NB4 (cell line): ENCODE measurements at regions not wholly inside any gene's neighbourhood (a gene's known extent, or its start where the extent isn't known, plus 50 kb on each side); places are given as distances from the start of the nearest gene placed in this dataset.

Source experiments
- DNase-seq: peaks from one replicate; pipeline ENCODE4 v3.0.0; 2010; ENCODE audit warnings: low read depth
- H3K4me3 ChIP-seq: one replicate; pipeline ENCODE4 v1.5.1; 2011; ENCODE audit warnings: mild to moderate bottlenecking, low read depth, low read length, moderate library complexity
- CTCF ChIP-seq: IDR thresholded peaks from one replicate; pipeline ENCODE4 v1.5.1; 2012; ENCODE audit warnings: low read depth, low read length
- MYC ChIP-seq: IDR thresholded peaks from 2 replicates; pipeline ENCODE4 v1.6.1; 2011; ENCODE audit warnings: low read depth, low read length
- POLR2A ChIP-seq: IDR thresholded peaks from 2 replicates; pipeline ENCODE4 v1.6.1; 2011; ENCODE audit warnings: mild to moderate bottlenecking; ENCODE audit not compliant: insufficient read length; ENCODE audit errors: extremely low read depth
- TF ChIP-seq, protein P1 (sequence below): IDR thresholded peaks from 2 replicates; pipeline ENCODE4 v1.6.1; 2011; ENCODE audit warnings: low read depth, low read length

- TF ChIP-seq, protein P1, sequence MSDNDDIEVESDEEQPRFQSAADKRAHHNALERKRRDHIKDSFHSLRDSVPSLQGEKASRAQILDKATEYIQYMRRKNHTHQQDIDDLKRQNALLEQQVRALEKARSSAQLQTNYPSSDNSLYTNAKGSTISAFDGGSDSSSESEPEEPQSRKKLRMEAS: no peak
- TF ChIP-seq CTCF (no peak), POLR2A (no peak), MYC (no peak)
- no peak for DNase-seq
- H3K4me3 ChIP-seq: no peak overlapping the region
Observed at GRCh38 chr17:69704935-69705334, 290.4 kb downstream of the MAP2K6 start.

DNA sequence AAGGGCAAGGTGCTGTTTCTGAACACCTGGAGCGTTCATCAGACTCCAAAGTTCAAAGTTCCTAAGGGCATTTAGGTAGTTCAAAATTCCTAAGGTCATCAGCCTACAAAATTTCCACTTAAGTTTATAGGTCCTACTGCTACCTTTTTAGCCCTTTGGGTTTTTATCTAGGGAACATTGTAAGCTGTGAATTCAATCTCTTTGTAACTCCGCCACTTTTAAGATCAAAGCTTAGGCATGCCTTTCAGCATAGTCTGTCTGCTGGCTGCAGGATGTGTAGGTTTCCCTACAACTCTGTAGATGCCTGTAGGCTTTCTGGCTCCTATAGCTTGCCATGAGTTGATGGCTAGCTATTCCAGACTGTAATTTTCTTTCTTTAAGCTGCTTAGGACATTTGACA, 291.6 kb downstream of the MAP2K6 start:
- no peak for DNase-seq
- H3K4me3 ChIP-seq: no peak overlapping the region
- TF ChIP-seq POLR2A (no peak), MYC (no peak), CTCF (no peak)
- TF ChIP-seq, protein P1: no peak

DNA sequence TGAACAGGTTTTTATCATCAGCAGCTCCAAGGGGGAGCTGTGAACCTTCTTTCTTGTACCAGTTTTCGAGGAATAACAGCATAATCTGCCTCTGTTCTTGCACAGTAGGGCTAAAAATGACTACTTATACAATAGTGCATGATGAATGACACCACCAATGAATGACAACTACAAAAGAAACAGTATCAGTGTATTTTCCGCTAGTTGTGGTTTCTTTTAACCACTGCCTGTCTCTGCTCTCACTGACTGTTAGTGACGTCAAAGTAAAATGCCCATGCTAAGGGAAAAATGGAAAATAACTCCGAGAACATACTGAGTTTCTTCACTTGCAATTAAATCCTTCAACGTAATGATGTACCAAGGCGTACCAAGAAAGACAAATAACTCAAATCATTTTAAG, 294.9 kb downstream of the MAP2K6 start:
- H3K4me3 ChIP-seq: no peak overlapping the region

GRCh38 chr17:69710926-69711325, 296.4 kb downstream of the MAP2K6 start:
- DNase-seq: no peak
- H3K4me3 ChIP-seq: no peak overlapping the region
- TF ChIP-seq, protein P1: no peak
- TF ChIP-seq MYC (no peak), POLR2A (no peak), CTCF (no peak)

More for the DNA sequence above, 294.9 kb downstream of the MAP2K6 start:
- TF ChIP-seq MYC (no peak), POLR2A (no peak), CTCF (no peak)
- TF ChIP-seq, protein P1: no peak
- DNase-seq: no peak

GRCh38 chr17:69711541-69711940, 297.0 kb downstream of the MAP2K6 start:
- H3K4me3 ChIP-seq: no peak overlapping the region
- DNase-seq: no peak
- TF ChIP-seq CTCF: no peak
- no peak for TF ChIP-seq POLR2A
- TF ChIP-seq, protein P1: no peak
- no peak for TF ChIP-seq MYC
